ENCODE measurements at regions not wholly inside any gene's neighbourhood (a gene's known extent, or its start where the extent isn't known, plus 50 kb on each side); places are given as distances from the start of the nearest gene placed in this dataset.

- no peak overlapping the region for H3K4me3 ChIP-seq (ENCODE audit: low read depth, low read length)
- TF ChIP-seq CTCF (IDR thresholded peaks at IDR 0.05; ENCODE audit: low read depth, low read length, missing control alignments): no peak
- DNase-seq (ENCODE audit: low read depth): no peak
- in situ Hi-C loops (cut with HindIII; ENCODE audit: low sequenced_read_pairs): no loop called here
These were observed 495.5 kb upstream of the ZFHX3 start for GRCh38 chr16:73543331-73543969.

GRCh38 chr16:73542885-73543284, 495.0 kb upstream of the ZFHX3 start:
- no peak overlapping the region for H3K4me3 ChIP-seq (ENCODE audit: low read depth, low read length)
- DNase-seq (ENCODE audit: low read depth): no peak
- in situ Hi-C loops (cut with HindIII; ENCODE audit: low sequenced_read_pairs): no loop called here
- TF ChIP-seq CTCF (IDR thresholded peaks at IDR 0.05; ENCODE audit: low read depth, low read length, missing control alignments): no peak

GRCh38 chr16:73537921-73538320, 490.0 kb upstream of the ZFHX3 start:
- in situ Hi-C loops (cut with HindIII; ENCODE audit: low sequenced_read_pairs): no loop called here
- DNase-seq (ENCODE audit: low read depth): no peak
- H3K4me3 ChIP-seq (ENCODE audit: low read depth, low read length): no peak overlapping the region

GRCh38 chr16:73536931-73537330, 489.0 kb upstream of the ZFHX3 start:
- DNase-seq (ENCODE audit: low read depth): no peak
- no peak for TF ChIP-seq CTCF (IDR thresholded peaks at IDR 0.05; ENCODE audit: low read depth, low read length, missing control alignments)
- no peak overlapping the region for H3K4me3 ChIP-seq (ENCODE audit: low read depth, low read length)
- in situ Hi-C loops (cut with HindIII; ENCODE audit: low sequenced_read_pairs): no loop called here

More at GRCh38 chr16:73537921-73538320, 490.0 kb upstream of the ZFHX3 start:
- no peak for TF ChIP-seq CTCF (IDR thresholded peaks at IDR 0.05; ENCODE audit: low read depth, low read length, missing control alignments)

GRCh38 chr16:73531021-73531420, 483.1 kb upstream of the ZFHX3 start:
- H3K4me3 ChIP-seq (ENCODE audit: low read depth, low read length): no peak overlapping the region
- DNase-seq (ENCODE audit: low read depth): no peak
- no peak for TF ChIP-seq CTCF (IDR thresholded peaks at IDR 0.05; ENCODE audit: low read depth, low read length, missing control alignments)
- in situ Hi-C loops (cut with HindIII; ENCODE audit: low sequenced_read_pairs): no loop called here

- no peak for TF ChIP-seq CTCF (IDR thresholded peaks at IDR 0.05; ENCODE audit: low read depth, low read length, missing control alignments)
These were observed 482.6 kb upstream of the ZFHX3 start for GRCh38 chr16:73530529-73530928.

More at GRCh38 chr16:73530529-73530928, 482.6 kb upstream of the ZFHX3 start:
- no peak overlapping the region for H3K4me3 ChIP-seq (ENCODE audit: low read depth, low read length)
- in situ Hi-C loops (cut with HindIII; ENCODE audit: low sequenced_read_pairs): no loop called here
- DNase-seq (ENCODE audit: low read depth): no peak

Measured in astrocyte of the cerebellum (primary cell).